ENCODE measurements at regions not wholly inside any gene's neighbourhood (a gene's known extent, or its start where the extent isn't known, plus 50 kb on each side); places are given as distances from the start of the nearest gene placed in this dataset.

- TF ChIP-seq CEBPB (IDR thresholded peaks at IDR 0.05) (no peak), EGR1 (IDR thresholded peaks at IDR 0.05) (no peak), REST (IDR thresholded peaks at IDR 0.05; ENCODE audit: low read depth) (no peak), MAX (IDR thresholded peaks at IDR 0.05) (no peak), YY1 (IDR thresholded peaks at IDR 0.05; ENCODE audit: low read depth) (no peak), CREB1 (IDR thresholded peaks at IDR 0.05; ENCODE audit: low read depth) (no peak), TAF1 (IDR thresholded peaks at IDR 0.05; ENCODE audit: low read depth) (no peak)
These were observed 109.9 kb downstream of the TMEM182 start for GRCh38 chr2:102871707-102872106.

GRCh38 chr2:102872388-102872787 lies 110.6 kb downstream of the TMEM182 start:
- TF ChIP-seq FOXM1 (IDR thresholded peaks at IDR 0.05; ENCODE audit: borderline replicate concordance, low read depth) (no peak), RAD21 (IDR thresholded peaks at IDR 0.05; ENCODE audit: low read depth) (peak; percentile 27; the same call in 1 of the 2 replicates)

GRCh38 chr2:102880731-102881130 lies 118.9 kb downstream of the TMEM182 start:
- no peak for TF ChIP-seq YY1 (IDR thresholded peaks at IDR 0.05; ENCODE audit: low read depth)
- no peak for TF ChIP-seq EGR1 (IDR thresholded peaks at IDR 0.05)
- no peak for TF ChIP-seq REST (IDR thresholded peaks at IDR 0.05; ENCODE audit: low read depth)
- no peak for TF ChIP-seq RAD21 (IDR thresholded peaks at IDR 0.05; ENCODE audit: low read depth)
- no peak for TF ChIP-seq TCF12 (IDR thresholded peaks at IDR 0.05; ENCODE audit: low read depth)
- no peak for TF ChIP-seq CEBPB (IDR thresholded peaks at IDR 0.05)
- TF ChIP-seq TAF1 (IDR thresholded peaks at IDR 0.05; ENCODE audit: low read depth): no peak
- no peak for TF ChIP-seq MAX (IDR thresholded peaks at IDR 0.05)
- TF ChIP-seq NFIC (IDR thresholded peaks at IDR 0.05): no peak
- no peak for TF ChIP-seq USF1 (IDR thresholded peaks at IDR 0.05)
- TF ChIP-seq CREB1 (IDR thresholded peaks at IDR 0.05; ENCODE audit: low read depth): no peak
- no peak for TF ChIP-seq EP300 (IDR thresholded peaks at IDR 0.05; ENCODE audit: borderline replicate concordance)
- TF ChIP-seq TEAD4 (IDR thresholded peaks at IDR 0.05): no peak
- no peak for TF ChIP-seq ZBTB7A (IDR thresholded peaks at IDR 0.05; ENCODE audit: low read depth)
- no peak for TF ChIP-seq FOXM1 (IDR thresholded peaks at IDR 0.05; ENCODE audit: borderline replicate concordance, low read depth)

- no peak for TF ChIP-seq CEBPB (IDR thresholded peaks at IDR 0.05)
- TF ChIP-seq TCF12 (IDR thresholded peaks at IDR 0.05; ENCODE audit: low read depth): no peak
- no peak for TF ChIP-seq ZBTB7A (IDR thresholded peaks at IDR 0.05; ENCODE audit: low read depth)
- no peak for TF ChIP-seq FOXM1 (IDR thresholded peaks at IDR 0.05; ENCODE audit: borderline replicate concordance, low read depth)
- TF ChIP-seq RAD21 (IDR thresholded peaks at IDR 0.05; ENCODE audit: low read depth): no peak
- TF ChIP-seq CREB1 (IDR thresholded peaks at IDR 0.05; ENCODE audit: low read depth): no peak
- TF ChIP-seq USF1 (IDR thresholded peaks at IDR 0.05): no peak
- no peak for TF ChIP-seq TAF1 (IDR thresholded peaks at IDR 0.05; ENCODE audit: low read depth)
- no peak for TF ChIP-seq REST (IDR thresholded peaks at IDR 0.05; ENCODE audit: low read depth)
- TF ChIP-seq MAX (IDR thresholded peaks at IDR 0.05): no peak
- no peak for TF ChIP-seq NFIC (IDR thresholded peaks at IDR 0.05)
- TF ChIP-seq TEAD4 (IDR thresholded peaks at IDR 0.05): no peak
- no peak for TF ChIP-seq EP300 (IDR thresholded peaks at IDR 0.05; ENCODE audit: borderline replicate concordance)
These were observed 124.5 kb downstream of the TMEM182 start for GRCh38 chr2:102886216-102886893.
